ENCODE measurements at regions not wholly inside any gene's neighbourhood (a gene's known extent, or its start where the extent isn't known, plus 50 kb on each side); places are given as distances from the start of the nearest gene placed in this dataset.

- TF ChIP-seq CTCF (IDR thresholded peaks at IDR 0.05; ENCODE audit: low read length) (no peak), EZH2 (optimal IDR thresholded peaks at IDR 0.05; ENCODE audit: low read depth, low read length) (no peak)
These were observed 161.2 kb upstream of the PITX1 start for GRCh38 chr5:135195270-135195608.
